ENCODE measurements at regions not wholly inside any gene's neighbourhood (a gene's known extent, or its start where the extent isn't known, plus 50 kb on each side); places are given as distances from the start of the nearest gene placed in this dataset.

GRCh38 chr16:85441890-85442670 lies 171.0 kb upstream of the GSE1 start (continued):
- TF ChIP-seq, protein P1, sequence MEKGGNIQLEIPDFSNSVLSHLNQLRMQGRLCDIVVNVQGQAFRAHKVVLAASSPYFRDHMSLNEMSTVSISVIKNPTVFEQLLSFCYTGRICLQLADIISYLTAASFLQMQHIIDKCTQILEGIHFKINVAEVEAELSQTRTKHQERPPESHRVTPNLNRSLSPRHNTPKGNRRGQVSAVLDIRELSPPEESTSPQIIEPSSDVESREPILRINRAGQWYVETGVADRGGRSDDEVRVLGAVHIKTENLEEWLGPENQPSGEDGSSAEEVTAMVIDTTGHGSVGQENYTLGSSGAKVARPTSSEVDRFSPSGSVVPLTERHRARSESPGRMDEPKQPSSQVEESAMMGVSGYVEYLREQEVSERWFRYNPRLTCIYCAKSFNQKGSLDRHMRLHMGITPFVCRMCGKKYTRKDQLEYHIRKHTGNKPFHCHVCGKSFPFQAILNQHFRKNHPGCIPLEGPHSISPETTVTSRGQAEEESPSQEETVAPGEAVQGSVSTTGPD (CRISPR knock-in tag; IDR thresholded peaks at IDR 0.05) = no peak
- no peak for TF ChIP-seq TARDBP (CRISPR knock-in tag; IDR thresholded peaks at IDR 0.05)
- TF ChIP-seq, protein P2, sequence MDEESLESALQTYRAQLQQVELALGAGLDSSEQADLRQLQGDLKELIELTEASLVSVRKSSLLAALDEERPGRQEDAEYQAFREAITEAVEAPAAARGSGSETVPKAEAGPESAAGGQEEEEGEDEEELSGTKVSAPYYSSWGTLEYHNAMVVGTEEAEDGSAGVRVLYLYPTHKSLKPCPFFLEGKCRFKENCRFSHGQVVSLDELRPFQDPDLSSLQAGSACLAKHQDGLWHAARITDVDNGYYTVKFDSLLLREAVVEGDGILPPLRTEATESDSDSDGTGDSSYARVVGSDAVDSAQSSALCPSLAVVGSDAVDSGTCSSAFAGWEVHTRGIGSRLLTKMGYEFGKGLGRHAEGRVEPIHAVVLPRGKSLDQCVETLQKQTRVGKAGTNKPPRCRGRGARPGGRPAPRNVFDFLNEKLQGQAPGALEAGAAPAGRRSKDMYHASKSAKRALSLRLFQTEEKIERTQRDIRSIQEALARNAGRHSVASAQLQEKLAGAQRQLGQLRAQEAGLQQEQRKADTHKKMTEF (CRISPR knock-in tag; IDR thresholded peaks at IDR 0.05) = no peak
- TF ChIP-seq SSRP1 (CRISPR knock-in tag; IDR thresholded peaks at IDR 0.05) = no peak
- TF ChIP-seq SRSF9 (IDR thresholded peaks at IDR 0.05; ENCODE audit: borderline replicate concordance, insufficient read depth, low read depth, low read length, poor library complexity, severe bottlenecking) = no peak
- no peak for TF ChIP-seq TCF7 (IDR thresholded peaks at IDR 0.05; ENCODE audit: low read depth)
- TF ChIP-seq, protein P3, sequence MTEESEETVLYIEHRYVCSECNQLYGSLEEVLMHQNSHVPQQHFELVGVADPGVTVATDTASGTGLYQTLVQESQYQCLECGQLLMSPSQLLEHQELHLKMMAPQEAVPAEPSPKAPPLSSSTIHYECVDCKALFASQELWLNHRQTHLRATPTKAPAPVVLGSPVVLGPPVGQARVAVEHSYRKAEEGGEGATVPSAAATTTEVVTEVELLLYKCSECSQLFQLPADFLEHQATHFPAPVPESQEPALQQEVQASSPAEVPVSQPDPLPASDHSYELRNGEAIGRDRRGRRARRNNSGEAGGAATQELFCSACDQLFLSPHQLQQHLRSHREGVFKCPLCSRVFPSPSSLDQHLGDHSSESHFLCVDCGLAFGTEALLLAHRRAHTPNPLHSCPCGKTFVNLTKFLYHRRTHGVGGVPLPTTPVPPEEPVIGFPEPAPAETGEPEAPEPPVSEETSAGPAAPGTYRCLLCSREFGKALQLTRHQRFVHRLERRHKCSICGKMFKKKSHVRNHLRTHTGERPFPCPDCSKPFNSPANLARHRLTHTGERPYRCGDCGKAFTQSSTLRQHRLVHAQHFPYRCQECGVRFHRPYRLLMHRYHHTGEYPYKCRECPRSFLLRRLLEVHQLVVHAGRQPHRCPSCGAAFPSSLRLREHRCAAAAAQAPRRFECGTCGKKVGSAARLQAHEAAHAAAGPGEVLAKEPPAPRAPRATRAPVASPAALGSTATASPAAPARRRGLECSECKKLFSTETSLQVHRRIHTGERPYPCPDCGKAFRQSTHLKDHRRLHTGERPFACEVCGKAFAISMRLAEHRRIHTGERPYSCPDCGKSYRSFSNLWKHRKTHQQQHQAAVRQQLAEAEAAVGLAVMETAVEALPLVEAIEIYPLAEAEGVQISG (CRISPR knock-in tag; IDR thresholded peaks at IDR 0.05) = no peak
- TF ChIP-seq FOXM1 (CRISPR knock-in tag; IDR thresholded peaks at IDR 0.05) = no peak
- TF ChIP-seq ZNF101 (CRISPR knock-in tag; IDR thresholded peaks at IDR 0.05; ENCODE audit: borderline replicate concordance, low read depth) = no peak
- no peak for TF ChIP-seq ZNF580 (CRISPR knock-in tag; IDR thresholded peaks at IDR 0.05; ENCODE audit: borderline replicate concordance, low read depth)
- TF ChIP-seq, protein P4, sequence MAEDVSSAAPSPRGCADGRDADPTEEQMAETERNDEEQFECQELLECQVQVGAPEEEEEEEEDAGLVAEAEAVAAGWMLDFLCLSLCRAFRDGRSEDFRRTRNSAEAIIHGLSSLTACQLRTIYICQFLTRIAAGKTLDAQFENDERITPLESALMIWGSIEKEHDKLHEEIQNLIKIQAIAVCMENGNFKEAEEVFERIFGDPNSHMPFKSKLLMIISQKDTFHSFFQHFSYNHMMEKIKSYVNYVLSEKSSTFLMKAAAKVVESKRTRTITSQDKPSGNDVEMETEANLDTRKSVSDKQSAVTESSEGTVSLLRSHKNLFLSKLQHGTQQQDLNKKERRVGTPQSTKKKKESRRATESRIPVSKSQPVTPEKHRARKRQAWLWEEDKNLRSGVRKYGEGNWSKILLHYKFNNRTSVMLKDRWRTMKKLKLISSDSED (CRISPR knock-in tag; IDR thresholded peaks at IDR 0.05) = no peak
- TF ChIP-seq MAFK (conservative IDR thresholded peaks at IDR 0.05 in 1 of 2, IDR thresholded peaks at IDR 0.05 in 1 of 2; ENCODE audit: low read length in 2 of 2) = no peak
- TF ChIP-seq ZNF709 (CRISPR knock-in tag; IDR thresholded peaks at IDR 0.05) = no peak
